Thymus (tissue), 11 donors: ENCODE measurements at regions not wholly inside any gene's neighbourhood (a gene's known extent, or its start where the extent isn't known, plus 50 kb on each side); places are given as distances from the start of the nearest gene placed in this dataset.

Experiments
- DNase-seq, 9 donors: peaks; one replicate each; pipeline ENCODE4 v3.0.0-alpha.2; 2013; ENCODE audit warnings: low spot score in 9 of 9, low read depth in 6 of 9, missing footprints in 1 of 9
- H3K27ac ChIP-seq, 2 donors: one replicate each; pipeline ENCODE4 v1.5.1; 2013; ENCODE audit warnings: control low read depth in 1 of 2, low read depth in 1 of 2, low read length in 1 of 2, mild to moderate bottlenecking in 1 of 2, moderate library complexity in 1 of 2
- H3K27me3 ChIP-seq, 2 donors: one replicate each; pipeline ENCODE4 v1.5.1; 2013; ENCODE audit warnings: low read length in 1 of 2; ENCODE audit not compliant: control insufficient read depth in 2 of 2, insufficient read depth in 1 of 2
- H3K36me3 ChIP-seq, 2 donors: one replicate each; pipeline ENCODE4 v1.5.1; 2013; ENCODE audit warnings: low read length in 1 of 2, mild to moderate bottlenecking in 1 of 2, moderate library complexity in 1 of 2; ENCODE audit not compliant: control insufficient read depth in 2 of 2, insufficient read depth in 2 of 2
- H3K4me1 ChIP-seq, 2 donors: one replicate each; pipeline ENCODE4 v1.5.1; 2013; ENCODE audit warnings: low read length in 2 of 2; ENCODE audit not compliant: control insufficient read depth in 2 of 2, insufficient read depth in 2 of 2
- H3K4me3 ChIP-seq, 2 donors: one replicate each; pipeline ENCODE4 v1.5.1; 2013; ENCODE audit warnings: low read length in 2 of 2, control low read depth in 1 of 2, mild to moderate bottlenecking in 1 of 2
- H3K9me3 ChIP-seq, 2 donors: one replicate each; pipeline ENCODE4 v1.5.1; 2013; ENCODE audit warnings: low read length in 1 of 2, mild to moderate bottlenecking in 1 of 2; ENCODE audit not compliant: control insufficient read depth in 2 of 2, insufficient read depth in 1 of 2
- WGBS: extraction: QIAGEN DNeasy Blood & Tissue Kit; methylation state at CpG from one replicate; pipeline ENCODE4 v1.1.7; 2013; 5-methylcytosine and 5-hydroxymethylcytosine counted together
- donor health status: healthy.

- Histone ChIP-seq H3K4me1 (no peaks in the 10 kb centered on the region), H3K36me3 (no peaks in the 10 kb centered on the region), H3K27ac (no peak overlapping the region), H3K27me3 (no peaks in the 10 kb centered on the region), H3K9me3 (no peaks in the 10 kb centered on the region), H3K4me3 (no peak overlapping the region)
- 96% methylated on average over 4 of the region's 4 CpGs for WGBS
- DNase-seq, result no peak
These were observed 79.3 kb upstream of the SPANXB1 start for GRCh38 chrX:140923118-140923517.

- no peaks in the 10 kb centered on the region for H3K4me1 ChIP-seq
- H3K36me3 ChIP-seq, result no peaks in the 10 kb centered on the region
- 98% methylated on average over 3 of the region's 3 CpGs for WGBS
- H3K4me3 ChIP-seq, result no peak overlapping the region
- no peaks in the 10 kb centered on the region for H3K9me3 ChIP-seq
- H3K27me3 ChIP-seq, result no peaks in the 10 kb centered on the region
- no peak for DNase-seq
- no peak overlapping the region for H3K27ac ChIP-seq
These were observed 73.7 kb upstream of the SPANXB1 start for GRCh38 chrX:140928739-140929138.

DNA sequence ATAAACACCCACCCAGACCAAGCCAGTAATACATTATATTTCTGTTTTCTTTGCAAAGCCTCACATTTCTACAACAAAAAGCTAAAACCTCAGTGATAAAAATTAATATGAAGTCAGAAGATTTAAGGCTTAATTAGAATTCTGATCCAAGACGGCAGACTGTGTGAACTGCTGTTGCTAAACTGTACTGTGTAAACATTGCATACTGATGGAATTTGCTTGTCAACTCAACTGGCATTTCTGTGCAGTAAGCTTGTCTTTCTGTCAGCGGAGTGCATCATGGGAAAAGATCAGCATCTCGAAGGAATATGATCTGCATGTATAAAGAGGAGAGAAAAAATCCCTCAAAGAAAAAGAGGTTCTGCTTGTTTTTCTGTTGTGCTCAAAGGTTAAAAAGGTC lies 69.4 kb upstream of the SPANXB1 start:
- no peaks in the 10 kb centered on the region for H3K9me3 ChIP-seq
- no peaks in the 10 kb centered on the region for H3K36me3 ChIP-seq
- no peaks in the 10 kb centered on the region for H3K4me1 ChIP-seq
- no peak overlapping the region for H3K27ac ChIP-seq
- no peak overlapping the region for H3K4me3 ChIP-seq
- H3K27me3 ChIP-seq, result no peaks in the 10 kb centered on the region
- WGBS, result 91% methylated on average over 3 of the region's 3 CpGs
- no peak for DNase-seq

DNA sequence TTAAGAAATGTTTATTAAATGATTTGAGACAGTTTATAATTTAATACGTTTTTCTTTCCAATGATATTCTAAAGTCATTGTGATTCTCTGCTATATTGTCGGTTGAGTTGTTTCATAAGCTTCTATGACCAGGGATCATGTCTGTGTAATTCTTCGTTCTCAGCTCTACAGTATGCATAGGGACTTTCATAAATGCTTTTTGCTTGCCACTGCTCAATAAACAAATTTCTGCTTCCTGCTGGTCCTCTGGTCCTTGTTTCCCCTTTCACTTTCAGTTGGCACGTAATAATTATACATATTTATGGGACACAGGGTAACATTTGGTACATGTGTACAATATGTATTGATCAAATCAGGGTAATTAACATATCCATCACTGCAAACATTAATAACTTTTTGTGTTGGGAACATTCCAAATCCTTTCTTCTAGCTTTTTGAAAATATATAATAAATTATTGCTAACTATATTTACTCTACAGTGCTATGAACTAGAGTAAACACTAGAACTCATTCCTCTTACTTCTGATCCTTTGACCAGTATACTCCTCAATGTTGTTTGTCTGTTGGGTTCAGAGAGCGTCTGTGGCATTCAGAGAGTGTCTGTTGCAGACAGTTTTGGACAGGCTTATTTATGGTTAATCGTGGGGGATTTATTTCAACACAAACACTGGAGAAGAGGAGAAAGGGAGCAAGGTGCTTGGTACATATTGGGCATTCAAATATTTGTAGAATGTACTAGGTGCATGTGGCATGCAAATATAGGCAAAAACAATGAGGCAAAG lies 68.3 kb upstream of the SPANXB1 start:
- H3K4me1 ChIP-seq, result no peaks in the 10 kb centered on the region
- H3K27ac ChIP-seq, result no peak overlapping the region
- H3K36me3 ChIP-seq, result no peaks in the 10 kb centered on the region
- WGBS, result 84% methylated on average over 6 of the region's 6 CpGs
- no peaks in the 10 kb centered on the region for H3K9me3 ChIP-seq
- no peaks in the 10 kb centered on the region for H3K27me3 ChIP-seq
- H3K4me3 ChIP-seq, result no peak overlapping the region
- no peak for DNase-seq

GRCh38 chrX:140943513-140943912 lies 58.9 kb upstream of the SPANXB1 start:
- Histone ChIP-seq H3K9me3 (no peaks in the 10 kb centered on the region), H3K36me3 (no peaks in the 10 kb centered on the region), H3K4me1 (no peaks in the 10 kb centered on the region), H3K27me3 (no peaks in the 10 kb centered on the region), H3K4me3 (no peak overlapping the region), H3K27ac (no peak overlapping the region)
- DNase-seq, result no peak
- WGBS, result 99% methylated on average over 2 of the region's 2 CpGs

DNA sequence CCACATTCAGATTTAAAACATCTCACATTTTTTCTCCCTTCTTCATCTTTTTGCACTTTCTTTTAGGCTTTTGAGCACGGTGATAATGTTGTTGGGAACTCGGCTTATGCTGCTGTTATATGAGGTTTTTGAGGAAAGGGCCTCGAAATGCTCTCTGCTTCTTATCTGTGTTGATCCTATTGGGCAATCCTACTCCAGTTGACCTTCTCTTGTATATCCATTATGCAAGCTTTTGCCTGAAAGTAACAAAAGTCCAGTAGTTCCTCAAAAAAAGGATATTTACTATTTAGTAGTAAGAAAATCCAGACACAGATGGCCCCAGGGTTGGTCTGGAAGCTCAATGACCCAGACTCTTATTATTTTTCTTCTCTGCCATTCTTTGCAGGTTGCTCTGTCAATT lies 57.7 kb upstream of the SPANXB1 start:
- H3K9me3 ChIP-seq, result no peaks in the 10 kb centered on the region
- H3K27me3 ChIP-seq, result no peaks in the 10 kb centered on the region
- WGBS, result 92% methylated on average over 3 of the region's 3 CpGs
- DNase-seq, result no peak
- no peak overlapping the region for H3K27ac ChIP-seq
- no peaks in the 10 kb centered on the region for H3K36me3 ChIP-seq
- no peak overlapping the region for H3K4me3 ChIP-seq
- H3K4me1 ChIP-seq, result no peaks in the 10 kb centered on the region

DNA sequence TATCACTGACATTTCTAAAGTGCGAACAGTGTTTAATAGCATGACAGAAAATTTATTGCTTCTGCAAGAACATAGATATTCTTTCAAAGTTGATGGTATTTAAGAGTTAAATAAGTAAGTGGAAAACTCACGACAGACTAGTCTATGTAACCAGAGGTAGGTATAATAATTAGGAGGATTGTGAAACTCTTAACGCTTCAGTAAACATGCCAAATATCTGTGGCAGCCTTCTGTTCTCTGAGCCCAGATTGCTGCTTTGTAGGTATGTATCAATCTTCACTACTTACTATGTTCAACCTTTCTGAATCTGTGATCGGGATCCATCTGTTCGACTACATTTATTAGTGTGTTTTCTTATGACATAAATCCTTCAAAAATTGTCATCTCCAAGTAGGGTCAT lies 53.6 kb upstream of the SPANXB1 start:
- no peaks in the 10 kb centered on the region for H3K4me1 ChIP-seq
- H3K27me3 ChIP-seq, result no peaks in the 10 kb centered on the region
- no peaks in the 10 kb centered on the region for H3K9me3 ChIP-seq
- 92% methylated on average over 5 of the region's 5 CpGs for WGBS
- no peak overlapping the region for H3K27ac ChIP-seq
- no peaks in the 10 kb centered on the region for H3K36me3 ChIP-seq
- H3K4me3 ChIP-seq, result no peak overlapping the region
- DNase-seq, result no peak

- H3K27me3 ChIP-seq, result no peaks in the 10 kb centered on the region
- no peaks in the 10 kb centered on the region for H3K9me3 ChIP-seq
- 87% methylated on average over 5 of the region's 5 CpGs for WGBS
- H3K27ac ChIP-seq, result no peak overlapping the region
- DNase-seq, result no peak
- no peaks in the 10 kb centered on the region for H3K36me3 ChIP-seq
- H3K4me1 ChIP-seq, result no peaks in the 10 kb centered on the region
- H3K4me3 ChIP-seq, result no peak overlapping the region
These were observed 53.2 kb upstream of the SPANXB1 start for GRCh38 chrX:140949233-140949632.
